ENCODE measurements at regions not wholly inside any gene's neighbourhood (a gene's known extent, or its start where the extent isn't known, plus 50 kb on each side); places are given as distances from the start of the nearest gene placed in this dataset.

DNA sequence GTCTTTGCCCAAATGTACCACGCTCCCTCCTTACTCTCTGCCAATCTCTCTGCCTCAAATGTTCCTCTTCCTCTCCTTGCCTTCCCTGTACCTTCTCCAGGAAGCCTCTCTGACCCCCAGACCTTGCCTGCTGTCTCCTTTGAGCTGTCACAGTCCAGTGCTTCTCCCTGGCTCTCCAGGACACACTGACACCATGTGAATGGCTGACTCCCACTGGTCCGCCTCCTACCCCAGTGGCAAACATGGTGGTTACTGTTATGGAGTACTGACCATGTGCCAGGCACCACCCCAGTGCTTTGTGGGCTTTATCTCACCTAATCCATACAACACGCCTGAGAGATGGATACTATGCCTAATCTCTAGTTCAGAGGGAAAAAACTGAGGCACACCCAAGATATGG, 141.9 kb downstream of the TPRA1 start:
- H3K27me3 ChIP-seq (ENCODE audit: control insufficient read depth, insufficient read depth, low read length) = peaks cover 20% of the 10 kb centered on the region
- intact Hi-C loops (cut with micrococcal nuclease) = no loop called here
- POLR2A ChIA-PET (ENCODE audit: unreplicated experiment) = no interaction called here

More for the DNA sequence above, 141.9 kb downstream of the TPRA1 start:
- Histone ChIP-seq H3K23ac (ENCODE audit: low read depth, low read length) (no peak overlapping the region), H2AK5ac (ENCODE audit: low read depth, low read length) (no peak overlapping the region), H3K18ac (ENCODE audit: low read depth, low read length) (no peak overlapping the region), H4K5ac (ENCODE audit: low read depth, low read length) (no peak overlapping the region), H3K79me1 (ENCODE audit: low read depth in 1 of 2, low read length in 2 of 2) (no peaks in the 10 kb centered on the region), H3K9ac (ENCODE audit: low read depth, low read length) (no peak overlapping the region), H2BK15ac (ENCODE audit: low read depth, low read length) (no peak overlapping the region), H3K56ac (ENCODE audit: extremely low read depth, insufficient read depth, low read length) (no peak overlapping the region), H4K20me1 (ENCODE audit: insufficient read depth, low read length) (no peaks in the 10 kb centered on the region), H2AFZ (replicated peaks; ENCODE audit: low read length, poor library complexity) (no peak overlapping the region), H3K9me1 (ENCODE audit: insufficient read depth, low read length) (no peaks in the 10 kb centered on the region), H4K91ac (ENCODE audit: insufficient read depth, low read depth, low read length) (no peak overlapping the region), H3K4ac (ENCODE audit: low read depth, low read length) (no peak overlapping the region), H3K27ac (ENCODE audit: insufficient read depth, low read length) (no peak overlapping the region), H3K9me3 (ENCODE audit: control insufficient read depth, insufficient read depth, low read length) (no peaks in the 10 kb centered on the region), H3K36me3 (ENCODE audit: control insufficient read depth, insufficient read depth, low read length) (no peaks in the 10 kb centered on the region), H4K8ac (ENCODE audit: low read depth in 2 of 2, low read length in 2 of 2) (no peak overlapping the region), H3K4me2 (ENCODE audit: low read depth, low read length) (no peak overlapping the region), H3K4me1 (ENCODE audit: control insufficient read depth, insufficient read depth, low read length) (no peaks in the 10 kb centered on the region), H2AK9ac (replicated peaks; ENCODE audit: low read depth, low read length, poor library complexity) (no peak overlapping the region), H2BK20ac (ENCODE audit: low read depth, low read length) (no peak overlapping the region), H2BK5ac (ENCODE audit: low read depth, low read length, poor library complexity, severe bottlenecking) (no peak overlapping the region), H2BK120ac (ENCODE audit: low read depth, low read length) (no peak overlapping the region), H3K14ac (replicated peaks; ENCODE audit: low read depth, low read length) (no peak overlapping the region), H3K4me3 (ENCODE audit: insufficient read depth, low read depth, low read length) (no peak overlapping the region)
- no CpG with 5 or more reads among the region's 3 CpGs for WGBS, 2 experiments (ENCODE audit: extremely low coverage in 2 of 2, insufficient read length in 1 of 2)
- DNase-seq (no peak), ATAC-seq (ENCODE audit: low read depth) (no peak)
- no TSS peak for BruUV-seq (replicated peaks)
- in situ Hi-C loops (cut with MboI; ENCODE audit: low sequenced_read_pairs) = no loop called here
- TF ChIP-seq MAFK (IDR thresholded peaks at IDR 0.05; ENCODE audit: low read depth, low read length) (no peak), MAZ (IDR thresholded peaks at IDR 0.05; ENCODE audit: borderline replicate concordance, low read depth, low read length) (no peak), CEBPB (IDR thresholded peaks at IDR 0.05; ENCODE audit: low read depth, low read length) (no peak), NFE2L2 (IDR thresholded peaks at IDR 0.05; ENCODE audit: low read depth, low read length) (no peak), MXI1 (IDR thresholded peaks at IDR 0.05; ENCODE audit: borderline replicate concordance, low read depth, low read length) (no peak), BHLHE40 (IDR thresholded peaks at IDR 0.05; ENCODE audit: low read depth, low read length) (no peak), RFX5 (IDR thresholded peaks at IDR 0.05; ENCODE audit: low read depth, low read length) (no peak), POLR2A (IDR thresholded peaks at IDR 0.05; ENCODE audit: low read depth, low read length) (no peak), FOS (IDR thresholded peaks at IDR 0.05; ENCODE audit: low read depth, low read length) (no peak), RAD21 (IDR thresholded peaks at IDR 0.05; ENCODE audit: low read length) (no peak), SMC3 (IDR thresholded peaks at IDR 0.05; ENCODE audit: low read depth, low read length) (no peak), RCOR1 (IDR thresholded peaks at IDR 0.05; ENCODE audit: insufficient replicate concordance, low read length) (no peak), CHD1 (IDR thresholded peaks at IDR 0.05; ENCODE audit: low read depth, low read length) (no peak)
- TF ChIP-seq, protein P1, sequence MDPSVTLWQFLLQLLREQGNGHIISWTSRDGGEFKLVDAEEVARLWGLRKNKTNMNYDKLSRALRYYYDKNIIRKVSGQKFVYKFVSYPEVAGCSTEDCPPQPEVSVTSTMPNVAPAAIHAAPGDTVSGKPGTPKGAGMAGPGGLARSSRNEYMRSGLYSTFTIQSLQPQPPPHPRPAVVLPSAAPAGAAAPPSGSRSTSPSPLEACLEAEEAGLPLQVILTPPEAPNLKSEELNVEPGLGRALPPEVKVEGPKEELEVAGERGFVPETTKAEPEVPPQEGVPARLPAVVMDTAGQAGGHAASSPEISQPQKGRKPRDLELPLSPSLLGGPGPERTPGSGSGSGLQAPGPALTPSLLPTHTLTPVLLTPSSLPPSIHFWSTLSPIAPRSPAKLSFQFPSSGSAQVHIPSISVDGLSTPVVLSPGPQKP (IDR thresholded peaks at IDR 0.05; ENCODE audit: borderline replicate concordance, low read depth, low read length) = no peak
- TF ChIP-seq, protein P2, sequence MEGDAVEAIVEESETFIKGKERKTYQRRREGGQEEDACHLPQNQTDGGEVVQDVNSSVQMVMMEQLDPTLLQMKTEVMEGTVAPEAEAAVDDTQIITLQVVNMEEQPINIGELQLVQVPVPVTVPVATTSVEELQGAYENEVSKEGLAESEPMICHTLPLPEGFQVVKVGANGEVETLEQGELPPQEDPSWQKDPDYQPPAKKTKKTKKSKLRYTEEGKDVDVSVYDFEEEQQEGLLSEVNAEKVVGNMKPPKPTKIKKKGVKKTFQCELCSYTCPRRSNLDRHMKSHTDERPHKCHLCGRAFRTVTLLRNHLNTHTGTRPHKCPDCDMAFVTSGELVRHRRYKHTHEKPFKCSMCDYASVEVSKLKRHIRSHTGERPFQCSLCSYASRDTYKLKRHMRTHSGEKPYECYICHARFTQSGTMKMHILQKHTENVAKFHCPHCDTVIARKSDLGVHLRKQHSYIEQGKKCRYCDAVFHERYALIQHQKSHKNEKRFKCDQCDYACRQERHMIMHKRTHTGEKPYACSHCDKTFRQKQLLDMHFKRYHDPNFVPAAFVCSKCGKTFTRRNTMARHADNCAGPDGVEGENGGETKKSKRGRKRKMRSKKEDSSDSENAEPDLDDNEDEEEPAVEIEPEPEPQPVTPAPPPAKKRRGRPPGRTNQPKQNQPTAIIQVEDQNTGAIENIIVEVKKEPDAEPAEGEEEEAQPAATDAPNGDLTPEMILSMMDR (conservative IDR thresholded peaks at IDR 0.05; ENCODE audit: low read depth, low read length) = no peak
- TF ChIP-seq, protein P3, sequence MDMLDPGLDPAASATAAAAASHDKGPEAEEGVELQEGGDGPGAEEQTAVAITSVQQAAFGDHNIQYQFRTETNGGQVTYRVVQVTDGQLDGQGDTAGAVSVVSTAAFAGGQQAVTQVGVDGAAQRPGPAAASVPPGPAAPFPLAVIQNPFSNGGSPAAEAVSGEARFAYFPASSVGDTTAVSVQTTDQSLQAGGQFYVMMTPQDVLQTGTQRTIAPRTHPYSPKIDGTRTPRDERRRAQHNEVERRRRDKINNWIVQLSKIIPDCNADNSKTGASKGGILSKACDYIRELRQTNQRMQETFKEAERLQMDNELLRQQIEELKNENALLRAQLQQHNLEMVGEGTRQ (IDR thresholded peaks at IDR 0.05; ENCODE audit: low read depth, low read length) = no peak
- CTCF ChIA-PET = no interaction called here
- dilution Hi-C loops (cut with HindIII; ENCODE audit: low sequenced_read_pairs, unreplicated experiment) = no loop called here

Measured in IMR-90 (cell line).